Activated CD4-positive, alpha-beta memory T cell treated with anti-CD3 and anti-CD28 coated beads for 36 hours (primary cell): ENCODE measurements at regions not wholly inside any gene's neighbourhood (a gene's known extent, or its start where the extent isn't known, plus 50 kb on each side); places are given as distances from the start of the nearest gene placed in this dataset.

Source experiments
- CTCF ChIA-PET: fragments of 350-600 bp; sonication (Branson Sonifier 250); formaldehyde crosslinking; loops from one replicate; lab custom pipeline; 2021; ENCODE audit warnings: antibody characterized with exemption, inconsistent platforms; lab: Charles Lee
- POLR2A ChIA-PET: fragments of 350-600 bp; sonication (Branson Sonifier 250); formaldehyde crosslinking; loops from one replicate; lab custom pipeline; 2021; ENCODE audit warnings: antibody characterized with exemption; lab: Charles Lee
- DNase-seq: peaks from one replicate; pipeline ENCODE4 v3.0.0-alpha.2; 2020
- H3K27ac Mint-ChIP-seq: one replicate; pipeline ENCODE4 v1.8.0; 2021; ENCODE audit warnings: mixed read lengths
- H3K27me3 Mint-ChIP-seq: one replicate; pipeline ENCODE4 v1.8.0; 2021; ENCODE audit warnings: mixed read lengths
- H3K36me3 Mint-ChIP-seq: one replicate; pipeline ENCODE4 v1.8.0; 2021; ENCODE audit warnings: mixed read lengths
- H3K4me1 Mint-ChIP-seq: one replicate; pipeline ENCODE4 v1.8.0; 2021; ENCODE audit warnings: low read depth, mixed read lengths
- H3K4me3 Mint-ChIP-seq: one replicate; pipeline ENCODE4 v1.8.0; 2021; ENCODE audit warnings: mild to moderate bottlenecking, mixed read lengths
- H3K9me3 Mint-ChIP-seq: one replicate; pipeline ENCODE4 v1.8.0; 2021; ENCODE audit warnings: mixed read lengths
- intact Hi-C: fragments of 100-400 bp; cut with micrococcal nuclease; formaldehyde crosslinking; loops from one replicate; pipeline ENCODE4 v1.15.1; 2023

DNA sequence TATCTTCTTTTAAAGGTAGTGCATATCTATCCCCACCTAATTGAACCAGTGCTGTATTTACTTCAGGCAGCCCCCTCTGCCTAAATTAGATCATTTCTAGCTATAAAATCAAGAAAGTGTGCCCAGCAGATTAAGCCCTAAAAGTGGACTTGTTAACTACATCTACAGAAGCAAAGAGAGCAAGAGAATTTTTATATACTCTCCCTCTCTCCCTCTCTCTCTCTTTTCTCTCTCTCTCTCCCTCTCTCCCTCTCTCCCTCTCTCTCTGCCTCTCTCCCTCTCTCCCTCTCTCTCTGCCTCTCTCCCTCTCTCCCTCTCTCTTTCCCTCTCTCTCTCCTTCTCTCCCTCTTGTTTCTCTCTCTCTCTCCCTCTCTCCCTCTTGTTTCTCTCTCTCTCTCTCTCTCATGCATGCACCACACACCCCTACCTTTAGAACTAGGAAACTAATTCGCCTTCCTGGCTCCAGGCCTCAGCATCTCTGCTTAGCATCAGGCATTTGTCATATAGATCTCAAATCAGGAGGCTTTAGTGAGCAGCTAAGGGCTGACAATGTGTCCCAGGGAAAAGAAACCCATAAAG lies 71.4 kb downstream of the FOXA2 start:
- CTCF ChIA-PET = no interaction called here
- Mint-ChIP-seq H3K27ac (no peak overlapping the region), H3K4me3 (no peak overlapping the region), H3K9me3 (peaks cover 3% of the 10 kb centered on the region), H3K27me3 (no peaks in the 10 kb centered on the region), H3K36me3 (no peaks in the 10 kb centered on the region), H3K4me1 (no peaks in the 10 kb centered on the region)
- POLR2A ChIA-PET = no interaction called here
- intact Hi-C loops = no loop called here
- DNase-seq = no peak

DNA sequence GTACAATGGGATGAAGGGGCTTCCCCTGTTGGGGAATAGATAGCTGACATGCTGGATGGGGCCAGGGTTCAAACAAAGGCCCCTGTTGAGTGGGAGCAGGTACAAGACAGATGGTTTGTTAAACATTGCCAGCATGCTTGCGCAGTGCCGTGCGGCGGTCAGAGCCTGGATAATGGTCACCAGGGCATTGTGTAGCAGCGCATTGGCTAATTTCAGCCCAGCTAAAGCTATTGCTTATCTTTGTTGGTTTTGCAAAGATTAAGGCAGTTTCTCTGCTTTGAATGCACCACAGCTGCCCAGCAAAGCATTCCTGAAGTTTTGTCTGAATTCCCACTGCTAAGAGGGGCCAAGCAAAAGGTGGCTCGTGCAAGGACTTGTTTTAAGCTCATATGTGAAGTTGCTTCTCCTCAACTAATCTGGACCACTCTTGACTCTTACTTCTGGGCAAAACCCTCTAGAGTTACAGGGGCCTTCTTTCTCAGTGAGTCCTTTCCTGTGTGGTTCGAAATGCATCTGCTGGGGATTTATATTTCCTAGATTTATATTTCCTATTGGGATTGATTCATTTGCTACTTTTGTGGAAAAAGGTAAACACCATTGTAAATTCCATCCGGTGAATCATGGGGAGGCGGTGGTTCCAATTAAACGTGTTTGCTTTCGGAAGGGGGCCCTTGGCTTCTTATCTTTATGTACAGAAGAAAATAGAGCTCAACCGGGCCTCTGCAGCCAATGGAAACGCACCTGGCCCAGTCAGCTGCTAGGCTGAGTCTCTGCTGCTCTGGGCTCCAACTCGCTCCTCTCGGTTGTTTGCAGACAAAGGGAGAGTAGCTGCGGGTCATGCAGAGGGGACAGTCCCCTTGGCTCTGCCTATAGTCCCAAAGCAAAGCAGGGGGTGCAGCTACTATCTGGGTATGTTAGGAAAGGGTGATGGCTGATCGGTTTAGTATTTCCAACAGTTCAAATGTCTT lies 72.1 kb downstream of the FOXA2 start:
- no peak overlapping the region for H3K4me3 Mint-ChIP-seq
- H3K27me3 Mint-ChIP-seq = no peaks in the 10 kb centered on the region
- DNase-seq = no peak
- H3K9me3 Mint-ChIP-seq = peaks cover 3% of the 10 kb centered on the region
- H3K36me3 Mint-ChIP-seq = no peaks in the 10 kb centered on the region
- H3K27ac Mint-ChIP-seq = no peak overlapping the region
- ChIA-PET CTCF (no interaction called here), POLR2A (no interaction called here)
- intact Hi-C loops = no loop called here
- H3K4me1 Mint-ChIP-seq = no peaks in the 10 kb centered on the region

DNA sequence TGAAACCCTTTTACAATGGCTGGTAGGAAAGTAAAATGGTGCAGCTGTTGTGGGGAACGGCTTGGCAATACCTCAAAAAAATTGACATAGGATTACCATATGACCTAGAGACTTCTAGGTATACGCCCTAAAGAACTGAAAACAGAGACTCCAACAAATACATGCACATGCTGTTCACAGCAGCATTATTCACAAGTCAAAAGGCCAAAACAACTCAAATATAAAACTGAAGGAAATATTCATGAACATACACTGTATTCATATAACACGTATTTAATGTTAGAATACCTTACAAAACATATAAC lies 74.6 kb downstream of the FOXA2 start:
- intact Hi-C loops = no loop called here
- ChIA-PET POLR2A (no interaction called here), CTCF (no interaction called here)
- H3K27ac Mint-ChIP-seq = no peak overlapping the region
- H3K36me3 Mint-ChIP-seq = no peaks in the 10 kb centered on the region
- no peaks in the 10 kb centered on the region for H3K27me3 Mint-ChIP-seq
- DNase-seq = no peak
- no peak overlapping the region for H3K4me3 Mint-ChIP-seq
- H3K4me1 Mint-ChIP-seq = no peaks in the 10 kb centered on the region
- H3K9me3 Mint-ChIP-seq = peaks cover 3% of the 10 kb centered on the region

DNA sequence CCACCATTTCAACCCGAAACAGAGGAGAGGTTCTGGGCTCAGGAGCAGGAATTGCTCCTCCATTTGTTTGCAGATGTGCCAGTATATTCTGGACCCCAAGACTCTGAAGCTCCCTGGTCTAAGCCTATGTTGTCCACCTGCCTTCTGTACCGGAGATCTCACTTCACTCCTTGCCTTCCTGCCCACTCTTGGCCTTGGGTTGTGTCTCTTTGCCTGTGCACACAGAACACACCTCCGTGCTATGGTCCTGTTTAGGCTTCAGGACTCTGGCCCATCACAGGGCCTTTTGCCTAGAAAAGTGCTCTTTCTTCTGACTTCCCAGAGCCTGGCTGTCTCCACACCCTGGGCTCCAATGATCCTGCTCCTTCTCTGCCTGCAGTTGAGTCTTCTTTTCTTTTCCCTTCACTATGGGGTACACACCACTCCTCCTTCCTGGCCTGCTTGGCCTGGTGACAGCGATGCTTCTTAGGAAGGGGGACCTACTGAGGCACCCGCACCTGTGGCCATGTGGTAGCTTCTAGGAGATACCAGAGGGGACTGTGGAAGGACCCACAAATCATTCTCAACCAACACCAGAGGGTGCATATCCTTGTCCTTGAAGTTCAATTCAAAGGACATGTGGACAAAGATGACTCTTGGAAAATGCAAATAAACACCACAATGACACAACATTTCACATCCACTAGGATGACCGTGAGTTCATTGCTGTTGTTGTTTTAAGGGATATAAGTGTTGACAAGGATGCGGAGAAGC lies 75.1 kb downstream of the FOXA2 start:
- no peak for DNase-seq
- H3K27me3 Mint-ChIP-seq = no peaks in the 10 kb centered on the region
- peaks cover 3% of the 10 kb centered on the region for H3K9me3 Mint-ChIP-seq
- no peak overlapping the region for H3K27ac Mint-ChIP-seq
- ChIA-PET POLR2A (no interaction called here), CTCF (no interaction called here)
- H3K4me1 Mint-ChIP-seq = no peaks in the 10 kb centered on the region
- intact Hi-C loops = no loop called here
- no peak overlapping the region for H3K4me3 Mint-ChIP-seq
- H3K36me3 Mint-ChIP-seq = no peaks in the 10 kb centered on the region

DNA sequence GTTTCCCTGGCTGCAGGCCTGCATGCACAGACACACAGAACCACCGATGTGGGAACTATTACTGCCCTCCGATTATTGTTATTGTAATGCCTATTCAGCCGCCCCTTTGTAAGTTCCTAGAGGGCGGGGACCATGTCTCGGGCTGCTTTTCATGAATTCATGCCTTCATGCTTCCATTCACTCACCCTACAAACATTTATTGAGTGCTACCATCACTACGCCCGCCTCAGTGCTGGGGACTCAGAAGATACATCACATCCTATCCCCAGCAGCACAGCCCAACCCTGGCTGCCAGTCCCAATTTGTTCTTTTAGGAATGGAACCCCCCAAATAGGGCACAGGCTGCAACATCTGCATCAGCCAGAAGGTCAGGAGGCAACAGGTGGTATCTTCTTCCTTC lies 75.9 kb downstream of the FOXA2 start:
- ChIA-PET POLR2A (no interaction called here), CTCF (no interaction called here)
- no peak overlapping the region for H3K27ac Mint-ChIP-seq
- H3K36me3 Mint-ChIP-seq = no peaks in the 10 kb centered on the region
- intact Hi-C loops = no loop called here
- H3K9me3 Mint-ChIP-seq = peaks cover 3% of the 10 kb centered on the region
- H3K27me3 Mint-ChIP-seq = no peaks in the 10 kb centered on the region
- H3K4me3 Mint-ChIP-seq = no peak overlapping the region
- H3K4me1 Mint-ChIP-seq = no peaks in the 10 kb centered on the region
- no peak for DNase-seq

DNA sequence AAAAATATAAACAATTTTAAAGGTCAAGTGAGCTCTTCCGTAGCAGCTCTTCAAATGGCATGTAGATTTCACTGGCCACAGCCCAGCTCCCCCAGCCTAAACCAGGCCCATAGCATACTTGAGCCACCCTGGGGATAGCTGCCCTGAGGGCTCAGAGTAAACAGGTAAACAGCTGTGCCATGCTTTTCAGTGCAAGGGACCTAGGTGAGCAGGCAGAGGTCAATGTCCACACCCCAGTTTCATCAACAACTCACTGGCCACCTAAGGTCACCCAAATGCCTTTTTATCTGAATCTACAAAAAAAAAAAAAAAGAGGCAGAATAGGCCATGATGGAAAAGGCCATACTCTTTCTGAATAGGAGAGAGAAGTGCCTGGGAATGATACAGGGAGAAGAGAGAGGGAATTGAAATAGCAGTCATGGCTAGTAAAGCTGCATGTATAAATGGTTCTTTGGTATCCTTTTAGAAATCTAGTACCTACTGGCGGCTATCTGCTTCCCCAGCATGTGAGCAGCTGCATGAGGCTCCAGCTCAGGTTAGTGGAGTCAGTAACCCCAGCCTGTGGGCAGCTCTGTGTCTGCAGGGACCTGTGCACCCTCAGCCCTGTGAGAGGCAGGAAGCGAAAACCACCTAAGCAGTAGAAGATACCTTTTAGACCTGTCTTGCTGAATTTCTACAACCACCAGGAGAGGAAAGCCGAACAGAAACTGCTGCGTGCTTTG lies 77.0 kb downstream of the FOXA2 start:
- Mint-ChIP-seq H3K4me3 (no peak overlapping the region), H3K27me3 (no peaks in the 10 kb centered on the region), H3K9me3 (peaks cover 7% of the 10 kb centered on the region), H3K4me1 (no peaks in the 10 kb centered on the region), H3K36me3 (no peaks in the 10 kb centered on the region), H3K27ac (no peak overlapping the region)
- ChIA-PET CTCF (no interaction called here), POLR2A (no interaction called here)
- intact Hi-C loops = no loop called here
- DNase-seq = no peak

DNA sequence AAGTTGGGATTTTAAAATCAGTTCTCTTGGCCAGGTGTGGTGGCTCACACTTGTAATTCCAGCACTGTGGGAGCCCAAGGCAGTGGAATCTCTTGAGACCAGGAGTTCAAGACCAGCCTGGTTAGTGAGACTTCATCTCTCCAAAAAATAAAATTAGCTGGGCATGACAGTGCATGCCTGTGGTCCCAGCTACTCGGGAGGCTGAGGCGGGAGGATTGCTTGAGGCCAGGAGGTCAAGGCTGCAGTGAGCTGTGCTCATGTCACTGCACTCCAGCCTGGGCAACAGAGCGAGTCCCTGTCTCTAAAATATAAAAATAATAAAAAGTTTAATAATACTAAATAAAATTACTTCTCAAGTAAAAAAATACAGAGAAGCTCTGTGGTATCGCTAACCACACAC lies 77.5 kb downstream of the FOXA2 start:
- H3K4me1 Mint-ChIP-seq = no peaks in the 10 kb centered on the region
- POLR2A ChIA-PET = no interaction called here
- H3K27me3 Mint-ChIP-seq = no peaks in the 10 kb centered on the region
- peaks cover 11% of the 10 kb centered on the region for H3K9me3 Mint-ChIP-seq
- no peak for DNase-seq
- no peak overlapping the region for H3K27ac Mint-ChIP-seq
- intact Hi-C loops = no loop called here
- no peak overlapping the region for H3K4me3 Mint-ChIP-seq
- H3K36me3 Mint-ChIP-seq = no peaks in the 10 kb centered on the region
- CTCF ChIA-PET = no interaction called here

DNA sequence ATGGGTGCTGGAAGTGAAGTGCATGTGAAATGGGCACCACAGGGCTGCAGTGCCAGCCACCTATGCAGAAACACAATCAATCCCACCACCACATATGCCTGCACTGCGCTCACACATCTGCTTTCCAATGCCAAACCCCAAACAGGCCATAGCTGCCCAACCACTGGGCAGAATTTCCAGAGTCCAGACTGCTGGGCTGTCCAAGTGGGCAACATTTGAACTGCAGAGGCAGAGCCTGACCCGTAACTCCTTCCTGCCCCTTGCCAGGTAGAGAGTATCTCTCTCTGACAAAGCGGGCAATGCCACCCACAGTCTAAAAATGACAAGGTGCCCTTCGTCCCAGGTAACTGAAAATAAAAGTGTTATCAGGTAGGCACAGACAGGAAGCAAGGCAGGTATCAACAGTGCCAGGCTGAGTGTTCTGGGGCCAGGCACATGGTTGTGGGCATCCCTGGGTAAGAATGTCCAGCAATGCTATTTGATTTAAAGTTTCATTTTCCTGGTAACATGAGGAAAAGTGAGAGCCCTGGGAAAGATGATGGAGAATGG lies 79.5 kb downstream of the FOXA2 start:
- ChIA-PET POLR2A (no interaction called here), CTCF (no interaction called here)
- no peaks in the 10 kb centered on the region for H3K36me3 Mint-ChIP-seq
- H3K27ac Mint-ChIP-seq = no peak overlapping the region
- intact Hi-C loops = no loop called here
- DNase-seq = no peak
- no peaks in the 10 kb centered on the region for H3K4me1 Mint-ChIP-seq
- H3K4me3 Mint-ChIP-seq = no peak overlapping the region
- no peaks in the 10 kb centered on the region for H3K27me3 Mint-ChIP-seq
- peaks cover 10% of the 10 kb centered on the region for H3K9me3 Mint-ChIP-seq

DNA sequence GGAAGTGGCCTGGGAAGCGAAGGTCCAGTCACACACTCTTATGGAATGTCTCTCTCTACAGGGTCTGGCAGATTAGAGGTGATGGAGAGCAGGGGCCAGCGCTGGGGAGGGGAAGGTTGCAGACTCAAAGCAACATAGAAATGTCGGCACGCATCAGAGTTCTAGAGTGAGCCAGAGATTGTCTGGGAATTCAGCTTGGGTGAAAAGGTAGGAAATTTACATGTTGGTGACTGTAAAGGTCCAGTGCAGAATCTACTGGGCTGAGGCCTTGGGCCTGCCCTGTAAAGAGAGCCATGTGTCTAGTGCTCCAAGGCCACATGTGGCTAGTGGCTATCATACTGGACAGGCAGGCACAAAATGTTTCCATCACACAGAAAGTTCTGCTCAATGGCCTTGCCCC lies 80.8 kb downstream of the FOXA2 start:
- no peaks in the 10 kb centered on the region for H3K4me1 Mint-ChIP-seq
- H3K9me3 Mint-ChIP-seq = peaks cover 11% of the 10 kb centered on the region
- H3K36me3 Mint-ChIP-seq = no peaks in the 10 kb centered on the region
- POLR2A ChIA-PET = no interaction called here
- H3K27me3 Mint-ChIP-seq = no peaks in the 10 kb centered on the region
- H3K27ac Mint-ChIP-seq = no peak overlapping the region
- intact Hi-C loops = no loop called here
- no peak for DNase-seq
- H3K4me3 Mint-ChIP-seq = no peak overlapping the region
- CTCF ChIA-PET = no interaction called here

DNA sequence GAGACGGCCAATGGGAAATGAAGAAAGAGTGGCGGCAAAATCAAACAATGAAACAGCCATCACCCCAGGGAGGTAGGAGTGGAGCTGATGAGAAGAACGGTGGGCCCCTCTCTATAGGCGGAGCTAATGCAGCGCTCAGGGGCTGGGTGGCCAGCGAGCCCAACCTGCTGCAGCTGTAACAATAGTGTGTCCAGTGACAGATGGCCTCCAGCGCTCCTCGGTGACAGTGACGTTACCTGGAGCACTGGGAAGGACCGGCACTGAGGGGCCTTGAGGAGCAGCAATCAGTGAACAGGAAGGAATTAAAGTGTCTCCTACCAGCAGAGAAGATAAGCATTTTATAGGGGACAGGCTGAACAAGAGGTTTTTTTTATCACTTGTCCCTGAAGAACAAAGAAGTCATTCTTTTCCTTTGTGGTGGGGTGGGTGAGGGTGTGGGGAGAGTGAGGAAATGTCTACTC lies 81.6 kb downstream of the FOXA2 start:
- intact Hi-C loops = no loop called here
- no peak overlapping the region for H3K27ac Mint-ChIP-seq
- H3K4me3 Mint-ChIP-seq = no peak overlapping the region
- no peak for DNase-seq
- no peaks in the 10 kb centered on the region for H3K27me3 Mint-ChIP-seq
- no peaks in the 10 kb centered on the region for H3K36me3 Mint-ChIP-seq
- no peaks in the 10 kb centered on the region for H3K4me1 Mint-ChIP-seq
- POLR2A ChIA-PET = no interaction called here
- CTCF ChIA-PET = no interaction called here
- H3K9me3 Mint-ChIP-seq = peaks cover 14% of the 10 kb centered on the region

DNA sequence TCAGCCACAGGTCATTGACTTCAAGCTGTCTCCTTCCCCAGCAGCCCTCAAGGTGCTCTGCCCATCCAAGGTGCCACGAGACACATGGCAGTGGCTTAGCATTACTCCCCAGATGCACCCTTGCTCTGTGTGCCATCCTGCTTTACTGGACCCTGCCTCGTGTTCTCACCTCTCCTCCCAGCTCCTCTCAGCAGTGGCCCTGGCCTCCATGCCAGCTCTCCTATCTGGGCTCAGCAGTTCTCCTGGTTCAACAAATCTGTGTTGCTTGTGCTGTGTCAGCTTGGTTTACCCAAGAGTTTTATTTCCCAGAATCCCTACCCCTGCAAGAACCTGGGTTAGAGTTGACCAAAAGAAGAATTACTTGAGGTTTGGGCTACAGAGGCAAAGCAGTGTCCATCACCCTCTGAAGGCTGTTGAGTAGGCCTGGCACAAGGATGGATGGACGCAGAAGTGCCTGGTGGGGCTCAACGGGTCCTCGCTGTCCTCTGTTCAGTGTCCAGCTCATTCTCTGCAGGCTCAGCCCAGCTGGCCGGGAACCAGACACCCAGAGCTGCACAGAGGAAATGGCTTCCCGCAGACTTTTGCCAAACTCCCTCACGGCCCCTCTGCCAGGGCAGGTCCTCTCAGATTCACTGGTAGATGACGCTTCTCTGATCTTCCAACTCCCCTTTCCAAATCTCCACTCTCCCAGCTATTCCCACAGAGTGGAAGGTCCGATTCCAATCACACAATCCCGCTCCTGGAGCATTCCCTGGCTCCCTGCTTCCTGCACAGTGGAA lies 82.6 kb downstream of the FOXA2 start:
- Mint-ChIP-seq H3K4me1 (no peaks in the 10 kb centered on the region), H3K27ac (no peak overlapping the region), H3K4me3 (no peak overlapping the region), H3K27me3 (no peaks in the 10 kb centered on the region), H3K9me3 (peaks cover 17% of the 10 kb centered on the region), H3K36me3 (no peaks in the 10 kb centered on the region)
- ChIA-PET CTCF (no interaction called here), POLR2A (no interaction called here)
- intact Hi-C loops = no loop called here
- no peak for DNase-seq
